ENCODE measurements at regions not wholly inside any gene's neighbourhood (a gene's known extent, or its start where the extent isn't known, plus 50 kb on each side); places are given as distances from the start of the nearest gene placed in this dataset.

DNA sequence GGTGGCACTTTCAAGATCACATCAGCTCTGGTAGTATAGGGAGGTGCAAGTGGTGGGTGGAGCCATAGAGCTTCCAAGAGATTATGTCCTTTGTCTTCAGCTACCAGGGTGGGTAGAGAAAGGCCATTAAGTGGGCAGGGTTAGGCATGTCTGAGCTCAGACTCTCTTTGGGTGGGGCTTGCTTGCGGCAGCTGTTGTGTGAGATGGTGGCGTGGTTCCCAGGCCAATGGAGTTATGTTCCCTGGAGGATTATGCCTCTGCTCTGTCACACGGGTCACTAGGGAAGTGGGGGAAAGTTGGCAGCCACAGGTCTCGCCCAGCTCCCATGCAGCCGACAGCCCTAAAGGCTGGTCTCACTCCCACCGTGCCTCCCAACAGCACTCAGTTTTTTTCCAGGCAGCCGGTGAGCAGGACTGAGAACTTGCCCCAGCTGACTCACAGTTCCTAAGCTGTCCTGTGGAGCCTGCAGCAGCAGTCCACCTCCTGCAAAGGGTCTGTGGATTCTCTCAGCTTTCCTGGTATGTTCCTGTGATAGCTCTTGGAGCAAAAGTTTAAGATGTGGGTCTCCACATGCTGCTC, 459.0 kb downstream of the SH2D4B start:
- peaks cover 0 to 19% (median 0%) of the 10 kb centered on the region in 3 donors for H3K9me3 ChIP-seq
- H3K36me3 ChIP-seq = no peaks in the 10 kb centered on the region
- H3K27me3 ChIP-seq = no peaks in the 10 kb centered on the region
- no peak for ATAC-seq
- TF ChIP-seq CTCF (IDR thresholded peaks at IDR 0.05) = no peak
- no peak for TF ChIP-seq POLR2AphosphoS5 (IDR thresholded peaks at IDR 0.05)
- TF ChIP-seq POLR2A (IDR thresholded peaks at IDR 0.05) = no peak
- TF ChIP-seq EP300 (IDR thresholded peaks at IDR 0.05) = no peak
- WGBS, 2 donors (ENCODE audit: low coverage in 1 of 2) = 88 to 91% methylated on average over 4 to 6 of the region's 7 CpGs
- H3K4me3 ChIP-seq = no peak overlapping the region
- no peak overlapping the region for H3K27ac ChIP-seq
- H3K4me1 ChIP-seq = no peaks in the 10 kb centered on the region

DNA sequence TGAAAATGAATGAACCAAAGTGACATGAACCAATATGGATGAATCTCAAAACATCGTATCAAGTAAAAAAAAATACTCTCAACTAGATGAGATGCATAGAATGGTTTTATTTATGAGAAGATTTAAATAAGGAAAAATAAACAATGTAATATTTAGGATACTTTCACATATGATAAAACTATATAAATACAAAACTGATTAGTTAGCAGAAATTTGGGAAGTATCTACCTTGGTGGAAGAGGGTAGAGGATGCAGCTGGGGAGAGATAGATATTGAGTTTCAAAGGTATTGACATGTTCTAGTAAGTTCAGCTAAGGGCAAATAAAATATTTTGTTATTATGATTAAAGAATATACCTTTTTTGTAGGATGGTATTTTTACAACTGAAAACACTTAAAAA, 463.1 kb downstream of the SH2D4B start:
- Histone ChIP-seq H3K27ac (no peak overlapping the region), H3K9me3 (peaks cover 0 to 11% (median 0%) of the 10 kb centered on the region in 3 donors), H3K4me3 (no peak overlapping the region), H3K36me3 (no peaks in the 10 kb centered on the region), H3K4me1 (no peaks in the 10 kb centered on the region), H3K27me3 (no peaks in the 10 kb centered on the region)
- TF ChIP-seq CTCF (IDR thresholded peaks at IDR 0.05) (no peak), POLR2AphosphoS5 (IDR thresholded peaks at IDR 0.05) (no peak)
- ATAC-seq = no peak
- 80 to 100% methylated on average over 1 of the region's 1 CpG for WGBS, 2 donors (ENCODE audit: low coverage in 1 of 2)

GRCh38 chr10:81002382-81002781, 464.7 kb downstream of the SH2D4B start:
- H3K36me3 ChIP-seq = no peaks in the 10 kb centered on the region
- H3K27ac ChIP-seq = no peak overlapping the region
- 67 to 73% methylated on average over 4 of the region's 4 CpGs for WGBS, 2 donors (ENCODE audit: low coverage in 1 of 2)
- H3K9me3 ChIP-seq = no peaks in the 10 kb centered on the region
- TF ChIP-seq EP300 (IDR thresholded peaks at IDR 0.05) = no peak
- no peak for TF ChIP-seq POLR2AphosphoS5 (IDR thresholded peaks at IDR 0.05)
- no peak for TF ChIP-seq POLR2A (IDR thresholded peaks at IDR 0.05)
- TF ChIP-seq CTCF (IDR thresholded peaks at IDR 0.05) = no peak
- no peaks in the 10 kb centered on the region for H3K4me1 ChIP-seq
- H3K4me3 ChIP-seq = no peak overlapping the region
- no peak for ATAC-seq
- H3K27me3 ChIP-seq = peaks cover 2% of the 10 kb centered on the region

GRCh38 chr10:81007872-81008271, 470.2 kb downstream of the SH2D4B start:
- no peak overlapping the region for H3K27ac ChIP-seq
- H3K9me3 ChIP-seq = no peaks in the 10 kb centered on the region
- 73 to 79% methylated on average over 1 of the region's 1 CpG for WGBS, 2 donors (ENCODE audit: low coverage in 1 of 2)
- no peak for ATAC-seq
- no peaks in the 10 kb centered on the region for H3K4me1 ChIP-seq
- no peaks in the 10 kb centered on the region for H3K36me3 ChIP-seq
- peaks cover 4% of the 10 kb centered on the region for H3K27me3 ChIP-seq
- TF ChIP-seq CTCF (IDR thresholded peaks at IDR 0.05) (no peak), POLR2A (IDR thresholded peaks at IDR 0.05) (no peak), EP300 (IDR thresholded peaks at IDR 0.05) (no peak), POLR2AphosphoS5 (IDR thresholded peaks at IDR 0.05) (no peak)
- H3K4me3 ChIP-seq = no peak overlapping the region

- Histone ChIP-seq H3K27me3 (peaks cover 4% of the 10 kb centered on the region), H3K36me3 (no peaks in the 10 kb centered on the region), H3K27ac (no peak overlapping the region), H3K9me3 (no peaks in the 10 kb centered on the region), H3K4me3 (no peak overlapping the region), H3K4me1 (no peaks in the 10 kb centered on the region)
- no peak for TF ChIP-seq POLR2AphosphoS5 (IDR thresholded peaks at IDR 0.05)
- no peak for TF ChIP-seq CTCF (IDR thresholded peaks at IDR 0.05)
- TF ChIP-seq POLR2A (IDR thresholded peaks at IDR 0.05) = no peak
- TF ChIP-seq EP300 (IDR thresholded peaks at IDR 0.05) = no peak
- WGBS, 2 donors (ENCODE audit: low coverage in 1 of 2) = 30% methylated on average over 3 of the region's 3 CpGs
- no peak for ATAC-seq
Observed at GRCh38 chr10:81008726-81009125, 471.0 kb downstream of the SH2D4B start.
